ENCODE measurements at regions not wholly inside any gene's neighbourhood (a gene's known extent, or its start where the extent isn't known, plus 50 kb on each side); places are given as distances from the start of the nearest gene placed in this dataset.

- ChIA-PET SMC1A (ENCODE audit: uncharacterized antibody, unreplicated experiment) (no interaction called here), POLR2A (no interaction called here), CTCF (no interaction called here), RAD21 (ENCODE audit: unreplicated experiment) (no interaction called here)
- Histone ChIP-seq H3K4me2 (ENCODE audit: control insufficient read depth, insufficient read depth) (no peak overlapping the region), H3K27me3 (replicated peaks in 1 of 2; ENCODE audit: control insufficient read depth in 2 of 2, insufficient read depth in 2 of 2, low read length in 1 of 2) (no peaks in the 10 kb centered on the region), H3K9me3 (replicated peaks; ENCODE audit: control insufficient read depth, insufficient read depth, low read length) (no peaks in the 10 kb centered on the region), H3K27ac (ENCODE audit: control insufficient read depth, insufficient read depth) (no peak overlapping the region), H3K36me3 (ENCODE audit: control insufficient read depth in 2 of 2, insufficient read depth in 2 of 2, low read length in 1 of 2) (no peaks in the 10 kb centered on the region), H3K4me3 (no peak overlapping the region), H2AFZ (ENCODE audit: control insufficient read depth, low read depth, low read length) (no peak overlapping the region), H3K9ac (ENCODE audit: control insufficient read depth, insufficient read depth, low read length) (no peak overlapping the region), H3K79me2 (ENCODE audit: control insufficient read depth, insufficient read depth, low read length) (no peaks in the 10 kb centered on the region), H3K4me1 (ENCODE audit: control insufficient read depth, insufficient read depth, low read length) (no peaks in the 10 kb centered on the region), H4K20me1 (ENCODE audit: control insufficient read depth, insufficient read depth) (no peaks in the 10 kb centered on the region)
- ATAC-seq (no peak), FAIRE-seq (no peak), DNase-seq (ENCODE audit: low read depth, low spot score) (no peak)
- in situ Hi-C loops (cut with MboI) (no loop called here), intact Hi-C loops (cut with micrococcal nuclease; ENCODE audit: unreplicated experiment) (no loop called here)
- WGBS (ENCODE audit: insufficient coverage, insufficient replicate concordance, low lambda C conversion rate, missing lambda C conversion rate), result 56% methylated on average over 3 of the region's 3 CpGs
- no peak for TF ChIP-seq POLR2AphosphoS2 (IDR thresholded peaks at IDR 0.05; ENCODE audit: low read depth, low read length)
- TF ChIP-seq SKIL (IDR thresholded peaks at IDR 0.05; ENCODE audit: low read depth, poor library complexity, severe bottlenecking), result no peak
- no peak for TF ChIP-seq FOXM1 (IDR thresholded peaks at IDR 0.05; ENCODE audit: low read depth, low read length)
- no peak for TF ChIP-seq MYB (IDR thresholded peaks at IDR 0.05; ENCODE audit: borderline replicate concordance, low read depth, low read length)
- no peak for TF ChIP-seq BCL11A (IDR thresholded peaks at IDR 0.05; ENCODE audit: low read depth, low read length)
- no peak for TF ChIP-seq EED (IDR thresholded peaks at IDR 0.05; ENCODE audit: low read depth)
- no peak for TF ChIP-seq STAT1 (conservative IDR thresholded peaks at IDR 0.05)
- TF ChIP-seq POU2F2 (IDR thresholded peaks at IDR 0.05; ENCODE audit: borderline replicate concordance, low read depth, low read length), result no peak
- TF ChIP-seq USF2 (IDR thresholded peaks at IDR 0.05; ENCODE audit: borderline replicate concordance, low read depth, low read length), result no peak
- TF ChIP-seq HDGF (IDR thresholded peaks at IDR 0.05), result no peak
- no peak for TF ChIP-seq SIN3A (IDR thresholded peaks at IDR 0.05; ENCODE audit: low read depth, low read length)
- no peak for TF ChIP-seq IKZF2 (IDR thresholded peaks at IDR 0.05)
- no peak for TF ChIP-seq SRF (IDR thresholded peaks at IDR 0.05; ENCODE audit: low read depth in 2 of 2, low read length in 2 of 2)
- no peak for TF ChIP-seq ZNF592 (IDR thresholded peaks at IDR 0.05)
- TF ChIP-seq RCOR1 (conservative IDR thresholded peaks at IDR 0.05; ENCODE audit: low read depth, low read length), result no peak
- no TSS peak for BruUV-seq (replicated peaks)
Measured at GRCh38 chr2:417006-417405, 129.1 kb upstream of the ALKAL2 start.

Data from GM12878 (cell line).